SK-N-SH (cell line): ENCODE measurements at regions not wholly inside any gene's neighbourhood (a gene's known extent, or its start where the extent isn't known, plus 50 kb on each side); places are given as distances from the start of the nearest gene placed in this dataset.

ENCODE experiments used
- CTCF ChIA-PET: fragments of 300-600, 350-600 bp; formaldehyde crosslinking; extraction: SDS; loops from one replicate; lab custom pipeline; 2021; lab: Yijun Ruan, JAX
- POLR2A ChIA-PET: fragments of 350-600 bp; sonication (Branson Sonifier 250); formaldehyde crosslinking; extraction: SDS; loops from one replicate; lab custom pipeline; 2020; ENCODE audit warnings: antibody characterized with exemption, inconsistent platforms; lab: Yijun Ruan, JAX
- DNase-seq: peaks from one replicate; pipeline ENCODE4 v3.0.0; 2012
- H2AFZ ChIP-seq: fragments of 200-600 bp; sonication (generic); 2 replicates; pipeline ENCODE4 v1.8.1; 2016; ENCODE audit warnings: antibody characterized with exemption, mild to moderate bottlenecking, low read depth
- H3F3A ChIP-seq: fragments of 200-600 bp; sonication (generic); replicated peaks from 2 replicates; pipeline ENCODE3; 2016; ENCODE audit warnings: antibody characterized with exemption, mild to moderate bottlenecking; ENCODE audit not compliant: insufficient read depth
- H3K27ac ChIP-seq, 2 experiments: fragments of 200-500 bp in 1 of 2; fragments of 200-600 bp in 1 of 2; sonication (Bioruptor generic) in 1 of 2; sonication (generic), shearing (Covaris generic) in 1 of 2; 2 replicates each; pipeline versions ENCODE4 v1.5.1 to v1.6.1; 2014 to 2016; ENCODE audit warnings: low read depth in 2 of 2, inconsistent platforms in 1 of 2, low read length in 1 of 2, mild to moderate bottlenecking in 1 of 2, mixed read lengths in 1 of 2
- H3K27me3 ChIP-seq: fragments of 200-600 bp; sonication (generic), shearing (Covaris generic); 2 replicates; pipeline ENCODE4 v1.6.1; 2016; ENCODE audit warnings: mixed run types; ENCODE audit not compliant: insufficient read depth
- H3K36me3 ChIP-seq, 2 experiments: fragments of 200-500 bp in 1 of 2; fragments of 200-600 bp in 1 of 2; sonication (Bioruptor generic) in 1 of 2; sonication (generic) in 1 of 2; replicated peaks in 1 of 2; 2 replicates each; pipeline versions ENCODE3 to v1.5.1; 2014 to 2016; ENCODE audit warnings: low read length in 1 of 2, mild to moderate bottlenecking in 1 of 2; ENCODE audit not compliant: insufficient read depth in 2 of 2, control insufficient read depth in 1 of 2
- H3K4me1 ChIP-seq, 2 experiments: fragments of 200-500 bp in 1 of 2; fragments of 200-600 bp in 1 of 2; sonication (Bioruptor generic) in 1 of 2; sonication (generic), shearing (Covaris generic) in 1 of 2; 2 replicates each; pipeline versions ENCODE4 v1.5.1 to v1.6.1; 2014 to 2016; ENCODE audit warnings: low read depth in 1 of 2, low read length in 1 of 2, mixed run types in 1 of 2; ENCODE audit not compliant: insufficient read depth in 2 of 2, control insufficient read depth in 1 of 2
- H3K4me2 ChIP-seq: fragments of 200-600 bp; sonication (generic), shearing (Covaris generic); 2 replicates; pipeline ENCODE4 v1.6.1; 2017; ENCODE audit warnings: mixed run types
- H3K4me3 ChIP-seq, 2 experiments: fragments of 200-500 bp in 1 of 2; fragments of 200-600 bp in 1 of 2; sonication (Bioruptor generic) in 1 of 2; sonication (generic), shearing (Covaris generic) in 1 of 2; 2 replicates each; pipeline versions ENCODE4 v1.5.1 to v1.8.1; 2014 to 2016; ENCODE audit warnings: low read depth in 2 of 2, inconsistent platforms in 1 of 2, low read length in 1 of 2, mild to moderate bottlenecking in 1 of 2, mixed read lengths in 1 of 2, moderate library complexity in 1 of 2
- H3K79me2 ChIP-seq: fragments of 200-600 bp; sonication (generic); 2 replicates; pipeline ENCODE4 v1.8.1; 2017; ENCODE audit warnings: mild to moderate bottlenecking; ENCODE audit not compliant: insufficient read depth
- H3K9ac ChIP-seq: fragments of 200-600 bp; sonication (generic); 2 replicates; pipeline ENCODE4 v1.6.1; 2017; ENCODE audit warnings: mixed run types
- H3K9me2 ChIP-seq: fragments of 200-600 bp; sonication (generic); 2 replicates; pipeline ENCODE4 v1.6.1; 2017; ENCODE audit warnings: mixed run types
- H3K9me3 ChIP-seq: fragments of 200-600 bp; sonication (generic); 2 replicates; pipeline ENCODE4 v1.6.1; 2017; ENCODE audit warnings: mixed run types, mild to moderate bottlenecking, moderate library complexity
- H4K20me1 ChIP-seq: fragments of 200-600 bp; sonication (generic); 2 replicates; pipeline ENCODE4 v1.6.1; 2017; ENCODE audit warnings: mild to moderate bottlenecking, mixed run types; ENCODE audit not compliant: insufficient read depth
- CTCF ChIP-seq: fragments of 200-600 bp; sonication (generic); IDR thresholded peaks from 2 replicates; pipeline ENCODE4 v1.6.1; 2017; ENCODE audit warnings: antibody characterized with exemption, mild to moderate bottlenecking, moderate library complexity
- EP300 ChIP-seq, 2 experiments: IDR thresholded peaks; 2 replicates each; pipeline versions ENCODE4 v1.4.0 to v1.6.1; 2012; ENCODE audit warnings: borderline replicate concordance in 1 of 2, low read depth in 1 of 2, low read length in 1 of 2
- EZH2phosphoT487 ChIP-seq: fragments of 200-600 bp; sonication (generic); IDR thresholded peaks from 2 replicates; pipeline ENCODE4 v1.6.1; 2017; ENCODE audit warnings: low read depth, mixed run types, mild to moderate bottlenecking, antibody characterized with exemption, moderate library complexity, borderline replicate concordance
- FOXJ3 ChIP-seq: sonication (generic); formaldehyde crosslinking; IDR thresholded peaks from 2 replicates; pipeline ENCODE4 v1.5.1; 2020; ENCODE audit warnings: mild to moderate bottlenecking, missing genetic modification reagents
- FOXM1 ChIP-seq: IDR thresholded peaks from 2 replicates; pipeline ENCODE4 v1.4.0; 2012; ENCODE audit warnings: low read depth, mild to moderate bottlenecking
- GABPA ChIP-seq: IDR thresholded peaks from 2 replicates; pipeline ENCODE4 v1.4.0; 2012; ENCODE audit warnings: low read depth, mild to moderate bottlenecking
- IRF3 ChIP-seq: fragments of 150-350 bp; IDR thresholded peaks from 2 replicates; pipeline ENCODE4 v1.6.1; 2016; ENCODE audit warnings: mild to moderate bottlenecking, low read depth, low read length
- MXI1 ChIP-seq: IDR thresholded peaks from 2 replicates; pipeline ENCODE4 v1.6.1; 2012; ENCODE audit warnings: mild to moderate bottlenecking, low read depth, low read length, improper control_type of control experiment
- NRF1 ChIP-seq: IDR thresholded peaks from 2 replicates; pipeline ENCODE4 v1.6.1; 2012; ENCODE audit warnings: low read depth, mild to moderate bottlenecking, low read length
- PBX3 ChIP-seq: IDR thresholded peaks from 2 replicates; pipeline ENCODE4; 2012
- RAD21 ChIP-seq: IDR thresholded peaks from 2 replicates; pipeline ENCODE4 v1.6.1; 2012; ENCODE audit warnings: mild to moderate bottlenecking, low read length
- REST ChIP-seq: IDR thresholded peaks from 2 replicates; pipeline ENCODE4 v1.6.1; 2012; ENCODE audit warnings: mild to moderate bottlenecking, low read depth, low read length, moderate library complexity
- RXRA ChIP-seq: IDR thresholded peaks from 2 replicates; pipeline ENCODE4 v1.4.0; 2012; ENCODE audit warnings: low read depth, mild to moderate bottlenecking, borderline replicate concordance
- SIN3A ChIP-seq: IDR thresholded peaks from 2 replicates; pipeline ENCODE4 v1.6.1; 2012; ENCODE audit warnings: low read depth, mild to moderate bottlenecking, low read length, moderate library complexity, borderline replicate concordance
- SMC3 ChIP-seq: IDR thresholded peaks from 2 replicates; pipeline ENCODE4 v1.6.1; 2012; ENCODE audit warnings: low read depth, low read length, improper control_type of control experiment
- TAF1 ChIP-seq: IDR thresholded peaks from 2 replicates; pipeline ENCODE4 v1.6.1; 2012; ENCODE audit warnings: low read depth, mild to moderate bottlenecking, low read length, moderate library complexity, borderline replicate concordance
- USF2 ChIP-seq: fragments of 150-350 bp; IDR thresholded peaks from 2 replicates; pipeline ENCODE4 v1.6.1; 2017; ENCODE audit warnings: antibody characterized with exemption, low read length, low read depth, borderline replicate concordance
- YY1 ChIP-seq: IDR thresholded peaks from 2 replicates; pipeline ENCODE4 v1.4.0; 2012; ENCODE audit warnings: low read depth, mild to moderate bottlenecking
- WGBS: methylation state at CpG from one replicate; pipeline ENCODE4 v1.1.6; 2017; ENCODE audit warnings: low lambda C conversion rate; 5-methylcytosine and 5-hydroxymethylcytosine counted together

GRCh38 chr7:153588586-153588985 is 463.6 kb upstream of the DPP6 start:
- Histone ChIP-seq H3K4me2 (no peak overlapping the region), H4K20me1 (no peaks in the 10 kb centered on the region), H3K4me3 (no peak overlapping the region), H3K9ac (no peak overlapping the region), H3K36me3 (no peaks in the 10 kb centered on the region), H3F3A (no peaks in the 10 kb centered on the region), H3K4me1 (no peaks in the 10 kb centered on the region), H2AFZ (no peak overlapping the region), H3K9me2 (no peaks in the 10 kb centered on the region), H3K27me3 (no peaks in the 10 kb centered on the region), H3K27ac (no peak overlapping the region), H3K9me3 (no peaks in the 10 kb centered on the region), H3K79me2 (no peaks in the 10 kb centered on the region)
- no peak for TF ChIP-seq EP300 (IDR thresholded peaks at IDR 0.05; ENCODE audit: borderline replicate concordance in 1 of 2, low read depth in 1 of 2, low read length in 1 of 2)
- TF ChIP-seq MXI1: no peak
- no peak for TF ChIP-seq SMC3
- no peak for TF ChIP-seq RXRA
- TF ChIP-seq TAF1: no peak
- WGBS: 8% methylated on average over 5 of the region's 5 CpGs
- ChIA-PET POLR2A (no interaction called here), CTCF (no interaction called here)
- DNase-seq: no peak

GRCh38 chr7:153590136-153590535 is 462.1 kb upstream of the DPP6 start:
- POLR2A ChIA-PET: no interaction called here
- TF ChIP-seq GABPA (no peak), SMC3 (no peak), USF2 (no peak), RAD21 (no peak), NRF1 (no peak), EZH2phosphoT487 (no peak), FOXJ3 (no peak), PBX3 (no peak), CTCF (no peak), IRF3 (no peak), RXRA (no peak), YY1 (no peak), FOXM1 (no peak), SIN3A (no peak), REST (no peak)
- TF ChIP-seq, all 33 proteins: peak for 0
- H3K9me3 ChIP-seq: no peaks in the 10 kb centered on the region; the same call in 1 of the 2 replicates
- no peak for DNase-seq
- no peaks in the 10 kb centered on the region for H3F3A ChIP-seq
- CTCF ChIA-PET: no interaction called here
- no peaks in the 10 kb centered on the region for H3K79me2 ChIP-seq
- H3K4me1 ChIP-seq: no peaks in the 10 kb centered on the region
- H3K4me3 ChIP-seq: no peak overlapping the region
- no peak overlapping the region for H3K4me2 ChIP-seq
- no peaks in the 10 kb centered on the region for H3K27me3 ChIP-seq
- no peak overlapping the region for H3K9ac ChIP-seq
- no peaks in the 10 kb centered on the region for H3K36me3 ChIP-seq
- no peak overlapping the region for H3K27ac ChIP-seq
- no peak overlapping the region for H2AFZ ChIP-seq
- no peaks in the 10 kb centered on the region for H3K9me2 ChIP-seq
- WGBS: 2% methylated on average over 16 of the region's 16 CpGs
- H4K20me1 ChIP-seq: no peaks in the 10 kb centered on the region
